Astrocyte (in vitro differentiated cells and primary cell): ENCODE measurements at regions not wholly inside any gene's neighbourhood (a gene's known extent, or its start where the extent isn't known, plus 50 kb on each side); places are given as distances from the start of the nearest gene placed in this dataset.
"Not testable (repeated sequence)": the region's sequence is repeated elsewhere in the genome, so short reads cannot be mapped to it uniquely, and the experiment has no call there.

Experiments
- DNase-seq: peaks from one replicate; pipeline ENCODE4 v3.0.0-alpha.2; 2010; ENCODE audit warnings: low read depth
- FAIRE-seq: peaks from 2 replicates; lab custom pipeline; 2011; peaks lifted over from hg19 to GRCh38; lab: Jason Lieb, UNC
- H2AFZ ChIP-seq: 2 replicates; pipeline ENCODE4 v1.6.0; 2012; ENCODE audit warnings: low read depth, low read length, inconsistent platforms
- H3K27ac ChIP-seq: 2 replicates; pipeline ENCODE4 v1.5.1; 2011; ENCODE audit warnings: low read depth, low read length, inconsistent platforms
- H3K27me3 ChIP-seq: 2 replicates; pipeline ENCODE4 v1.6.0; 2011; ENCODE audit warnings: low read length, inconsistent platforms; ENCODE audit not compliant: insufficient read depth
- H3K36me3 ChIP-seq: 2 replicates; pipeline ENCODE4 v1.5.1; 2011; ENCODE audit warnings: low read length, inconsistent platforms; ENCODE audit not compliant: insufficient read depth
- H3K4me1 ChIP-seq: 2 replicates; pipeline ENCODE4 v1.5.1; 2011; ENCODE audit warnings: low read length, inconsistent platforms; ENCODE audit not compliant: insufficient read depth
- H3K4me2 ChIP-seq: 2 replicates; pipeline ENCODE4 v1.6.0; 2012; ENCODE audit warnings: low read length, inconsistent platforms
- H3K4me3 ChIP-seq: 2 replicates; pipeline ENCODE4 v1.5.1; 2011; ENCODE audit warnings: low read depth, mild to moderate bottlenecking, low read length, inconsistent platforms; ENCODE audit not compliant: insufficient read depth
- H3K79me2 ChIP-seq: 2 replicates; pipeline ENCODE4 v1.6.0; 2012; ENCODE audit warnings: mild to moderate bottlenecking, low read length, inconsistent platforms; ENCODE audit not compliant: insufficient read depth
- H3K9ac ChIP-seq: 2 replicates; pipeline ENCODE4 v1.6.0; 2012; ENCODE audit warnings: mild to moderate bottlenecking, low read length, inconsistent platforms
- H3K9me3 ChIP-seq: 2 replicates; pipeline ENCODE4 v1.5.1; 2012; ENCODE audit warnings: low read depth, mild to moderate bottlenecking, low read length, inconsistent platforms; ENCODE audit not compliant: insufficient read depth
- H4K20me1 ChIP-seq: 2 replicates; pipeline ENCODE4 v1.6.0; 2012; ENCODE audit warnings: low read length, inconsistent platforms; ENCODE audit not compliant: insufficient read depth
- H3K27ac Mint-ChIP-seq: one replicate; pipeline ENCODE4 v1.8.0; 2021; ENCODE audit warnings: mild to moderate bottlenecking, mixed read lengths; ENCODE audit not compliant: unreplicated experiment
- H3K27me3 Mint-ChIP-seq: one replicate; pipeline ENCODE4 v1.8.0; 2021; ENCODE audit warnings: low read depth, mixed read lengths; ENCODE audit not compliant: unreplicated experiment
- H3K36me3 Mint-ChIP-seq: one replicate; pipeline ENCODE4 v1.8.0; 2021; ENCODE audit warnings: low read depth, mixed read lengths; ENCODE audit not compliant: unreplicated experiment
- H3K4me1 Mint-ChIP-seq: one replicate; pipeline ENCODE4 v1.8.0; 2021; ENCODE audit warnings: low read depth, mixed read lengths; ENCODE audit not compliant: unreplicated experiment
- H3K4me3 Mint-ChIP-seq: one replicate; pipeline ENCODE4 v1.8.0; 2021; ENCODE audit warnings: mild to moderate bottlenecking, moderate library complexity, mixed read lengths; ENCODE audit not compliant: unreplicated experiment
- H3K9me3 Mint-ChIP-seq: one replicate; pipeline ENCODE4 v1.8.0; 2021; ENCODE audit warnings: mild to moderate bottlenecking, mixed read lengths; ENCODE audit not compliant: unreplicated experiment
- EZH2 ChIP-seq: IDR thresholded peaks from 2 replicates; pipeline ENCODE4 v1.6.1; 2012; ENCODE audit warnings: mild to moderate bottlenecking, low read length, inconsistent platforms; ENCODE audit not compliant: insufficient read depth
- TF ChIP-seq, protein P1 (sequence below): IDR thresholded peaks from 2 replicates; pipeline ENCODE4 v1.5.1; 2011; ENCODE audit warnings: low read depth, mild to moderate bottlenecking, inconsistent platforms, low read length, moderate library complexity; ENCODE audit not compliant: insufficient read depth

DNA sequence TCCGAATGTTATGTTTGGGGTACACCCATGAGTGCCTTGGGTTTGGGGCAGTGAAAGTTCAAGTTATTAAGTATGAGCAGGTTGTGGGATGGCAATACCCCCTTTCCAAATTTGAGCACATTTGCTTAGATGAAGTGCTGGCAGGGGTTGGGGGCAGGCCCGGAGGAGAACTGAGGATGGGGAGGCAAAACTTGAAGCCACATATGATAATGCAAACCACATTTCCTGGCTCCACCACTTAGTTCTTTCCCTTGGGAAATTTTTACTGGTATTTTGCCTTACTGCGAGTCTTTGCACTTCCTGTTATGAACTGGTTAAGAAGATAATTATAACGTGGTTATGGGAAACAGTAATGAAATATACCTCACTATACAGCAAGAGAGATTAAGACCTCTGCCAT is 336.0 kb upstream of the ONECUT1 start:
- H3K79me2 ChIP-seq, result no peaks in the 10 kb centered on the region
- TF ChIP-seq EZH2, result no peak
- TF ChIP-seq, protein P1, sequence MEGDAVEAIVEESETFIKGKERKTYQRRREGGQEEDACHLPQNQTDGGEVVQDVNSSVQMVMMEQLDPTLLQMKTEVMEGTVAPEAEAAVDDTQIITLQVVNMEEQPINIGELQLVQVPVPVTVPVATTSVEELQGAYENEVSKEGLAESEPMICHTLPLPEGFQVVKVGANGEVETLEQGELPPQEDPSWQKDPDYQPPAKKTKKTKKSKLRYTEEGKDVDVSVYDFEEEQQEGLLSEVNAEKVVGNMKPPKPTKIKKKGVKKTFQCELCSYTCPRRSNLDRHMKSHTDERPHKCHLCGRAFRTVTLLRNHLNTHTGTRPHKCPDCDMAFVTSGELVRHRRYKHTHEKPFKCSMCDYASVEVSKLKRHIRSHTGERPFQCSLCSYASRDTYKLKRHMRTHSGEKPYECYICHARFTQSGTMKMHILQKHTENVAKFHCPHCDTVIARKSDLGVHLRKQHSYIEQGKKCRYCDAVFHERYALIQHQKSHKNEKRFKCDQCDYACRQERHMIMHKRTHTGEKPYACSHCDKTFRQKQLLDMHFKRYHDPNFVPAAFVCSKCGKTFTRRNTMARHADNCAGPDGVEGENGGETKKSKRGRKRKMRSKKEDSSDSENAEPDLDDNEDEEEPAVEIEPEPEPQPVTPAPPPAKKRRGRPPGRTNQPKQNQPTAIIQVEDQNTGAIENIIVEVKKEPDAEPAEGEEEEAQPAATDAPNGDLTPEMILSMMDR, result no peak
- no peak overlapping the region for H3K4me3 Mint-ChIP-seq

DNA sequence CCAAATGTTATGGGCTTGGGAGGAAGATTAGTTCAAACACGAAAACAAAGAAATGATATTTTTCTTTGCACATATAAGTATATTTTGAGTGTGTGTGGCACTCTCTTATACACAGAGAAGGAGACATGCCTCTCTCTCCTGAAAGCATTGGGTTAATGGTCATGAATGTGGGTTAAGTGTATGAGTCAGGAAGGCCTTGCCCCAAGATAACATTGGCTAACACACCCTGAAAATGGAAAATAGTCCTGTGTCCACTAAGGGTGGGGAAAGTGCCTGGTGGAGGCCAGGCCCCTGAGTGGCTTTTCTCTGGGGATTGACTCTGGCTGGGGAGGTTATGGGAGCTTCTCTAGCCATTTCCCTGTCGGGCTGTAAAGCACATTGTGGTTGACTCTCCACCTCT is 332.7 kb upstream of the ONECUT1 start:
- no peaks in the 10 kb centered on the region for H3K9me3 Mint-ChIP-seq
- H3K36me3 Mint-ChIP-seq, result no peaks in the 10 kb centered on the region
- Histone ChIP-seq H2AFZ (no peak overlapping the region), H3K4me3 (no peak overlapping the region), H3K79me2 (no peaks in the 10 kb centered on the region), H3K36me3 (no peaks in the 10 kb centered on the region), H3K27me3 (no peaks in the 10 kb centered on the region), H3K4me1 (no peaks in the 10 kb centered on the region), H3K9me3 (no peaks in the 10 kb centered on the region), H4K20me1 (no peaks in the 10 kb centered on the region), H3K27ac (no peak overlapping the region), H3K9ac (no peak overlapping the region), H3K4me2 (no peak overlapping the region)
- H3K4me1 Mint-ChIP-seq, result no peaks in the 10 kb centered on the region
- TF ChIP-seq, protein P1, result no peak
- no peak for TF ChIP-seq EZH2
- no peaks in the 10 kb centered on the region for H3K27me3 Mint-ChIP-seq
- H3K4me3 Mint-ChIP-seq, result no peak overlapping the region
- no peak for FAIRE-seq
- H3K27ac Mint-ChIP-seq, result no peak overlapping the region
- no peak for DNase-seq

More for the DNA sequence above, 336.0 kb upstream of the ONECUT1 start:
- Histone ChIP-seq H3K27ac (no peak overlapping the region), H3K36me3 (no peaks in the 10 kb centered on the region), H4K20me1 (no peaks in the 10 kb centered on the region), H3K27me3 (no peaks in the 10 kb centered on the region), H3K9ac (no peak overlapping the region), H3K4me3 (no peak overlapping the region), H3K9me3 (peaks cover 2% of the 10 kb centered on the region), H3K4me1 (no peaks in the 10 kb centered on the region), H3K4me2 (no peak overlapping the region), H2AFZ (no peak overlapping the region)
- Mint-ChIP-seq H3K36me3 (no peaks in the 10 kb centered on the region), H3K4me1 (no peaks in the 10 kb centered on the region), H3K27ac (no peak overlapping the region), H3K9me3 (no peaks in the 10 kb centered on the region), H3K27me3 (no peaks in the 10 kb centered on the region)
- no peak for DNase-seq
- no peak for FAIRE-seq

DNA sequence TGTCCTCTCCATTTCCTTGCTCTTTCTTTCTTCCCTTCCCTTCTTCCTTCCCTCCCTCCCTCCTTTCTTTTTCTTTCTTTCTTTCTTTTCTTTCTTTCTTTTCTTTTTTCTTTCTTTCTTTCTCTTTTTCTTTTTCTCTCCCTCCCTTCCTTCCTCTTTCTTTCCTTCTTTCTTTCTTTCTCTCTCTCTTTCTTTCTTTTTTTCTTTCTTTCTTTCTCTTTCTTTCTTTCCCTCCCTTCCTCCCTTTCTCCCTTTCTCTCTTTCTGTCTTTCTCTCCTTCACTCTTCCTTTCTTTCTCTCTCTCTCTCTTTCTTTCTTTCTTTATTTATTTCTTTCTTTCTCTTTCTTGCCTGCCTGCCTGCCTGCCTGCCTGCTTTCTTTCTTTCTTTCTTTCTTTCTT is 326.8 kb upstream of the ONECUT1 start:
- not testable (repeated sequence) for FAIRE-seq, H3K4me3 ChIP-seq, H3K9me3 Mint-ChIP-seq, H3K79me2 ChIP-seq, H3K27me3 ChIP-seq, H3K27ac Mint-ChIP-seq, H3K4me2 ChIP-seq, H3K9me3 ChIP-seq, H3K4me3 Mint-ChIP-seq, H3K36me3 Mint-ChIP-seq, H3K4me1 Mint-ChIP-seq, H3K36me3 ChIP-seq, H2AFZ ChIP-seq, H3K27ac ChIP-seq, H3K27me3 Mint-ChIP-seq, H3K9ac ChIP-seq, H4K20me1 ChIP-seq, H3K4me1 ChIP-seq, DNase-seq
